HG03354 (cell line): ENCODE measurements at regions not wholly inside any gene's neighbourhood (a gene's known extent, or its start where the extent isn't known, plus 50 kb on each side); places are given as distances from the start of the nearest gene placed in this dataset.
A peak's percentile ranks its signal among the peaks of the same experiment; 100 is the strongest.
"Not testable (repeated sequence)": the region's sequence is repeated elsewhere in the genome, so short reads cannot be mapped to it uniquely, and the experiment has no call there.

Experiments used
- ATAC-seq: cut with Tn5 transposase; IDR thresholded peaks from one replicate; pipeline ENCODE4 v1.9.1; 2021; ENCODE audit warnings: mild to moderate bottlenecking; ENCODE audit not compliant: unreplicated experiment, poor library complexity, severe bottlenecking

- ATAC-seq: peak; percentile 81
Observed at GRCh38 chr7:19397911-19398310, 252.7 kb upstream of the FERD3L start.

- ATAC-seq: no peak
Observed at GRCh38 chr7:19392246-19392645, 247.0 kb upstream of the FERD3L start.

- ATAC-seq: no peak
Observed at GRCh38 chr7:19390795-19391194, 245.6 kb upstream of the FERD3L start.

- ATAC-seq: no peak
Observed at GRCh38 chr7:19381321-19381720, 236.1 kb upstream of the FERD3L start.

- ATAC-seq: no peak
Observed at GRCh38 chr7:19378345-19378714, 233.1 kb upstream of the FERD3L start.

GRCh38 chr7:19377611-19378344 lies 232.6 kb upstream of the FERD3L start:
- ATAC-seq: no peak

GRCh38 chr7:19376538-19376937 lies 231.3 kb upstream of the FERD3L start:
- no peak for ATAC-seq

- no peak for ATAC-seq
Observed at GRCh38 chr7:19375976-19376375, 230.8 kb upstream of the FERD3L start.

GRCh38 chr7:19373334-19373733 lies 228.1 kb upstream of the FERD3L start:
- ATAC-seq: no peak

- ATAC-seq: no peak
Observed at GRCh38 chr7:19369806-19370205, 224.6 kb upstream of the FERD3L start.

GRCh38 chr7:19369182-19369581 lies 224.0 kb upstream of the FERD3L start:
- no peak for ATAC-seq

GRCh38 chr7:19368491-19368925 lies 223.3 kb upstream of the FERD3L start:
- no peak for ATAC-seq

- no peak for ATAC-seq
Observed at GRCh38 chr7:19364950-19365349, 219.7 kb upstream of the FERD3L start.

- no peak for ATAC-seq
Observed at GRCh38 chr7:19362099-19362498, 216.9 kb upstream of the FERD3L start.

GRCh38 chr7:19353180-19353579 lies 208.0 kb upstream of the FERD3L start:
- ATAC-seq: no peak

GRCh38 chr7:19352305-19352695 lies 207.1 kb upstream of the FERD3L start:
- ATAC-seq: no peak

GRCh38 chr7:19351341-19352304 lies 206.4 kb upstream of the FERD3L start:
- no peak for ATAC-seq

- ATAC-seq: no peak
Observed at GRCh38 chr7:19339512-19339911, 194.3 kb upstream of the FERD3L start.

- ATAC-seq: not testable (repeated sequence)
Observed at GRCh38 chr7:19338512-19338911, 193.3 kb upstream of the FERD3L start.

GRCh38 chr7:19336836-19337383 lies 191.7 kb upstream of the FERD3L start:
- ATAC-seq: no peak

GRCh38 chr7:19333706-19334105 lies 188.5 kb upstream of the FERD3L start:
- ATAC-seq: no peak
